Nephron progenitor cell (in vitro differentiated cells): ENCODE measurements at regions not wholly inside any gene's neighbourhood (a gene's known extent, or its start where the extent isn't known, plus 50 kb on each side); places are given as distances from the start of the nearest gene placed in this dataset.

ENCODE experiments used
- DNase-seq: peaks from one replicate; pipeline ENCODE4 v3.0.0; 2021
- H3K27ac Mint-ChIP-seq: 2 replicates; pipeline ENCODE4 v1.8.0; 2021; ENCODE audit warnings: mild to moderate bottlenecking, moderate library complexity, mixed read lengths
- H3K27me3 Mint-ChIP-seq: 2 replicates; pipeline ENCODE4 v1.8.0; 2021; ENCODE audit warnings: mild to moderate bottlenecking, low read depth, mixed read lengths; ENCODE audit not compliant: poor library complexity
- H3K36me3 Mint-ChIP-seq: 2 replicates; pipeline ENCODE4 v1.8.0; 2021; ENCODE audit warnings: low read depth, mixed read lengths
- H3K4me1 Mint-ChIP-seq: 2 replicates; pipeline ENCODE4 v1.8.0; 2021; ENCODE audit warnings: mixed read lengths
- H3K4me3 Mint-ChIP-seq: 2 replicates; pipeline ENCODE4 v1.8.0; 2021; ENCODE audit warnings: mild to moderate bottlenecking, moderate library complexity, mixed read lengths
- H3K9me3 Mint-ChIP-seq: 2 replicates; pipeline ENCODE4 v1.8.0; 2021; ENCODE audit warnings: mild to moderate bottlenecking, moderate library complexity, mixed read lengths
- TF ChIP-seq, protein P1 (sequence below): fragments of 200-600 bp; sonication (generic); IDR thresholded peaks from 2 replicates; pipeline ENCODE4 v1.5.0; 2021; ENCODE audit warnings: antibody characterized with exemption

- Mint-ChIP-seq H3K27me3 (peaks cover 7% of the 10 kb centered on the region), H3K36me3 (no peaks in the 10 kb centered on the region), H3K27ac (no peak overlapping the region), H3K4me1 (peaks cover 5% of the 10 kb centered on the region), H3K4me3 (no peak overlapping the region), H3K9me3 (no peaks in the 10 kb centered on the region)
- TF ChIP-seq, protein P1, sequence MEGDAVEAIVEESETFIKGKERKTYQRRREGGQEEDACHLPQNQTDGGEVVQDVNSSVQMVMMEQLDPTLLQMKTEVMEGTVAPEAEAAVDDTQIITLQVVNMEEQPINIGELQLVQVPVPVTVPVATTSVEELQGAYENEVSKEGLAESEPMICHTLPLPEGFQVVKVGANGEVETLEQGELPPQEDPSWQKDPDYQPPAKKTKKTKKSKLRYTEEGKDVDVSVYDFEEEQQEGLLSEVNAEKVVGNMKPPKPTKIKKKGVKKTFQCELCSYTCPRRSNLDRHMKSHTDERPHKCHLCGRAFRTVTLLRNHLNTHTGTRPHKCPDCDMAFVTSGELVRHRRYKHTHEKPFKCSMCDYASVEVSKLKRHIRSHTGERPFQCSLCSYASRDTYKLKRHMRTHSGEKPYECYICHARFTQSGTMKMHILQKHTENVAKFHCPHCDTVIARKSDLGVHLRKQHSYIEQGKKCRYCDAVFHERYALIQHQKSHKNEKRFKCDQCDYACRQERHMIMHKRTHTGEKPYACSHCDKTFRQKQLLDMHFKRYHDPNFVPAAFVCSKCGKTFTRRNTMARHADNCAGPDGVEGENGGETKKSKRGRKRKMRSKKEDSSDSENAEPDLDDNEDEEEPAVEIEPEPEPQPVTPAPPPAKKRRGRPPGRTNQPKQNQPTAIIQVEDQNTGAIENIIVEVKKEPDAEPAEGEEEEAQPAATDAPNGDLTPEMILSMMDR = no peak
- DNase-seq = no peak
Observed at GRCh38 chr5:5645198-5645597, 222.7 kb downstream of the ICE1 start.

DNA sequence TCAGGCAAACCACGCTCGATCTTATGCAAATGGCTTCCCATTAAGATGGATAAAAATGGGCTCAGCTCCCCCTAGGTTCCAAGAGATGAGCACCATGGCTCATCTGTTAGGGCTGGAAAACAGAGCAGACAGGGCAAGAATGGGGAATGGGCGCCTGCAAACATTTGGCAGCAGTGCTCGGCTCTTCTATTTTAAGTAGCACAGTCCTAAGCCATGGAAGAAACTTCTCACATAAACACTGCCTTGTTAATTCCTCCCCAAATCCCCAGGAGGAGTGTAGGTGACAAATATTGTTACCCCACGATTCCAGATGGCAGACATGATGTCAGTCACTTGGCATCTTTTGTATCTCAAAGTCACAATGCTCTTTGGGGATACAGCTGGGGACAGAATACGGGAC lies 221.8 kb downstream of the ICE1 start:
- TF ChIP-seq, protein P1 = no peak
- no peaks in the 10 kb centered on the region for H3K36me3 Mint-ChIP-seq
- no peak for DNase-seq
- peaks cover 5% of the 10 kb centered on the region for H3K4me1 Mint-ChIP-seq
- H3K9me3 Mint-ChIP-seq = no peaks in the 10 kb centered on the region
- H3K4me3 Mint-ChIP-seq = no peak overlapping the region
- peaks cover 7% of the 10 kb centered on the region for H3K27me3 Mint-ChIP-seq
- H3K27ac Mint-ChIP-seq = no peak overlapping the region

- TF ChIP-seq, protein P1 = no peak
- peaks cover 5% of the 10 kb centered on the region for H3K4me1 Mint-ChIP-seq
- H3K4me3 Mint-ChIP-seq = no peak overlapping the region
- peaks cover 7% of the 10 kb centered on the region for H3K27me3 Mint-ChIP-seq
- DNase-seq = no peak
- no peak overlapping the region for H3K27ac Mint-ChIP-seq
- no peaks in the 10 kb centered on the region for H3K36me3 Mint-ChIP-seq
- H3K9me3 Mint-ChIP-seq = no peaks in the 10 kb centered on the region
Observed at GRCh38 chr5:5643481-5643880, 221.0 kb downstream of the ICE1 start.

- peaks cover 5% of the 10 kb centered on the region for H3K4me1 Mint-ChIP-seq
- H3K9me3 Mint-ChIP-seq = no peaks in the 10 kb centered on the region
- TF ChIP-seq, protein P1 = no peak
- H3K4me3 Mint-ChIP-seq = no peak overlapping the region
- no peaks in the 10 kb centered on the region for H3K36me3 Mint-ChIP-seq
- H3K27ac Mint-ChIP-seq = no peak overlapping the region
- no peak for DNase-seq
- H3K27me3 Mint-ChIP-seq = peaks cover 16% of the 10 kb centered on the region
Observed at GRCh38 chr5:5638211-5638610, 215.7 kb downstream of the ICE1 start.

GRCh38 chr5:5637173-5637572 lies 214.7 kb downstream of the ICE1 start:
- DNase-seq = no peak
- Mint-ChIP-seq H3K9me3 (peaks cover 7% of the 10 kb centered on the region), H3K4me3 (no peak overlapping the region), H3K27me3 (peaks cover 22% of the 10 kb centered on the region), H3K27ac (no peak overlapping the region), H3K36me3 (no peaks in the 10 kb centered on the region), H3K4me1 (peaks cover 5% of the 10 kb centered on the region)
- TF ChIP-seq, protein P1 = no peak

DNA sequence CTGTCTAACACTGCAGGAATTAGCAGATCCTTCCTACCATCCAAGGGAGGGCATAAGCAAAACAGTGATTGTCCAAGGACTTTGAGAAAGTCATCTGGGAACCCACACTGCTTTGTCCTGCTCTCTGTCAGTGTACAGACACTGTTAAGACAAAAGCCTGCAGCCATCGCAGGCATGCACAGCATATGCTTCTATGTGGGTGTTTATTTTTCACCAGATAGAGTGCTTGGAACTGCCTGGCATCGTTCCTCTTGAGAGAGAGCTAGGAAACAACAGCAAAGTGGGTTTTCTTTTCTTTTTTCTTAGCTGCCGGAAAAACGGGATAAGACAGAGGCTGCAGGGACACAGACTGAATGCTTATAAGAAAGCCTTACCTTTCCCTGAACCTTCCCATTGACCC lies 212.3 kb downstream of the ICE1 start:
- TF ChIP-seq, protein P1 = no peak
- Mint-ChIP-seq H3K4me3 (no peak overlapping the region), H3K9me3 (peaks cover 7% of the 10 kb centered on the region), H3K36me3 (no peaks in the 10 kb centered on the region), H3K27ac (no peak overlapping the region), H3K4me1 (peaks cover 3% of the 10 kb centered on the region), H3K27me3 (peaks cover 18% of the 10 kb centered on the region)
- DNase-seq = no peak
